ENCODE measurements at regions not wholly inside any gene's neighbourhood (a gene's known extent, or its start where the extent isn't known, plus 50 kb on each side); places are given as distances from the start of the nearest gene placed in this dataset.

- H3K4me3 ChIP-seq (ENCODE audit: control insufficient read depth in 2 of 3, extremely low read depth in 1 of 3, insufficient read depth in 2 of 3, low read depth in 1 of 3, low read length in 3 of 3): no peak overlapping the region
- no peaks in the 10 kb centered on the region for H3K9me1 ChIP-seq (ENCODE audit: control insufficient read depth, extremely low read depth, insufficient read depth, low read length)
- no peak overlapping the region for H3K4me2 ChIP-seq (ENCODE audit: control insufficient read depth, extremely low read depth, insufficient read depth, low read depth, low read length)
- H3K27ac ChIP-seq (ENCODE audit: control insufficient read depth, insufficient read depth, low read length): no peak overlapping the region
- no peaks in the 10 kb centered on the region for H3K27me3 ChIP-seq (ENCODE audit: control insufficient read depth, extremely low read depth, insufficient read depth, low read length)
- no peaks in the 10 kb centered on the region for H3K9me3 ChIP-seq (ENCODE audit: control insufficient read depth, low read depth, low read length)
- no peak overlapping the region for H3K9ac ChIP-seq (ENCODE audit: control insufficient read depth, extremely low read depth, insufficient read depth, low read length)
- H3K36me3 ChIP-seq (ENCODE audit: control insufficient read depth in 2 of 2, extremely low read depth in 1 of 2, insufficient read depth in 2 of 2, low read length in 2 of 2): no peaks in the 10 kb centered on the region
- dilution Hi-C loops (cut with MboI; ENCODE audit: extremely low pct_ligation_motif_present, low sequenced_read_pairs): no loop called here
- H3K79me2 ChIP-seq (ENCODE audit: control insufficient read depth, insufficient read depth, low read length): no peaks in the 10 kb centered on the region
- peaks cover 12% of the 10 kb centered on the region for H3K4me1 ChIP-seq (ENCODE audit: control insufficient read depth, extremely low read depth, insufficient read depth, low read length)
- no peaks in the 10 kb centered on the region for H4K20me1 ChIP-seq (ENCODE audit: control insufficient read depth, extremely low read depth, insufficient read depth, low read length)
- FAIRE-seq (no peak), DNase-seq (ENCODE audit: low read depth, low spot score) (no peak)
- TF ChIP-seq CTCF (optimal IDR thresholded peaks at IDR 0.05 in 1 of 3, IDR thresholded peaks at IDR 0.05 in 1 of 3, conservative IDR thresholded peaks at IDR 0.05 in 1 of 3; ENCODE audit: extremely low read depth in 1 of 3, insufficient read depth in 2 of 3, low read length in 3 of 3): no peak
- no peak for TF ChIP-seq EZH2 (IDR thresholded peaks at IDR 0.05; ENCODE audit: low read length)
- H2AFZ ChIP-seq (ENCODE audit: control insufficient read depth, low read length): no peak overlapping the region
These were observed 52.0 kb upstream of the PRSS23 start for GRCh38 chr11:86748296-86748695.

GRCh38 chr11:86747801-86748200 lies 52.5 kb upstream of the PRSS23 start:
- no peaks in the 10 kb centered on the region for H3K27me3 ChIP-seq (ENCODE audit: control insufficient read depth, extremely low read depth, insufficient read depth, low read length)
- no peak for TF ChIP-seq CTCF (optimal IDR thresholded peaks at IDR 0.05 in 1 of 3, IDR thresholded peaks at IDR 0.05 in 1 of 3, conservative IDR thresholded peaks at IDR 0.05 in 1 of 3; ENCODE audit: extremely low read depth in 1 of 3, insufficient read depth in 2 of 3, low read length in 3 of 3)
- no peak for TF ChIP-seq EZH2 (IDR thresholded peaks at IDR 0.05; ENCODE audit: low read length)
- H4K20me1 ChIP-seq (ENCODE audit: control insufficient read depth, extremely low read depth, insufficient read depth, low read length): no peaks in the 10 kb centered on the region
- H3K4me1 ChIP-seq (ENCODE audit: control insufficient read depth, extremely low read depth, insufficient read depth, low read length): peaks cover 17% of the 10 kb centered on the region
- H3K27ac ChIP-seq (ENCODE audit: control insufficient read depth, insufficient read depth, low read length): no peak overlapping the region
- H3K4me3 ChIP-seq (ENCODE audit: control insufficient read depth in 2 of 3, extremely low read depth in 1 of 3, insufficient read depth in 2 of 3, low read depth in 1 of 3, low read length in 3 of 3): no peak overlapping the region
- H3K9ac ChIP-seq (ENCODE audit: control insufficient read depth, extremely low read depth, insufficient read depth, low read length): no peak overlapping the region
- H3K4me2 ChIP-seq (ENCODE audit: control insufficient read depth, extremely low read depth, insufficient read depth, low read depth, low read length): no peak overlapping the region
- no peaks in the 10 kb centered on the region for H3K79me2 ChIP-seq (ENCODE audit: control insufficient read depth, insufficient read depth, low read length)
- H3K36me3 ChIP-seq (ENCODE audit: control insufficient read depth in 2 of 2, extremely low read depth in 1 of 2, insufficient read depth in 2 of 2, low read length in 2 of 2): no peaks in the 10 kb centered on the region
- no peaks in the 10 kb centered on the region for H3K9me1 ChIP-seq (ENCODE audit: control insufficient read depth, extremely low read depth, insufficient read depth, low read length)
- no peak for DNase-seq (ENCODE audit: low read depth, low spot score)
- no peak for FAIRE-seq
- dilution Hi-C loops (cut with MboI; ENCODE audit: extremely low pct_ligation_motif_present, low sequenced_read_pairs): no loop called here
- H2AFZ ChIP-seq (ENCODE audit: control insufficient read depth, low read length): no peak overlapping the region
- H3K9me3 ChIP-seq (ENCODE audit: control insufficient read depth, low read depth, low read length): no peaks in the 10 kb centered on the region
